K562 (cell line): ENCODE measurements at regions not wholly inside any gene's neighbourhood (a gene's known extent, or its start where the extent isn't known, plus 50 kb on each side); places are given as distances from the start of the nearest gene placed in this dataset.

Source experiments
- TF ChIP-seq, protein P1 (sequence below): sonication (generic); formaldehyde crosslinking; IDR thresholded peaks from 2 replicates; pipeline ENCODE4 v1.8.0; 2022; ENCODE audit warnings: mild to moderate bottlenecking, missing genetic modification reagents, borderline replicate concordance
- TF ChIP-seq, protein P2 (sequence below): sonication (generic); formaldehyde crosslinking; IDR thresholded peaks from 2 replicates; pipeline ENCODE4 v1.8.1; 2023; ENCODE audit warnings: mild to moderate bottlenecking, missing genetic modification reagents

DNA sequence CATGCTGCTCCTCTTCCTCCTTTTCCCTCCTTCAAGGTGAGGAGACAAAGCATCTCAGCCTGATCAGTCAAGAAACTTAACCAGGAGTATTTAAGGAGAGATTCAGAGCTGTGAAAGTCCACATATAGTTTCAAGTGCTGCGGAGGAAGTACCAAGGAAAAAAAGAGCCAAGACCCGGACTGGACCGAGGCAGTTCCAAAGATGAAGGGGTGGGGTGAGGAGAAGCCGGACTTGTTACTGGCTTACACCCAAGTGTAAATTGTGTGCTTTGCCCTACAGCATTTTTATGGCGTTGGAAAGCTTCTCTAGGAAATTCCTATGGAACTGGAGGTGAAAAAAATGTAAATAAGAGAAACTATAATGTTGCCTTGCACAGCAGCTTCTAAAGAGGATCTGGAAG is 263.1 kb downstream of the GRIN2B start:
- TF ChIP-seq, protein P1, sequence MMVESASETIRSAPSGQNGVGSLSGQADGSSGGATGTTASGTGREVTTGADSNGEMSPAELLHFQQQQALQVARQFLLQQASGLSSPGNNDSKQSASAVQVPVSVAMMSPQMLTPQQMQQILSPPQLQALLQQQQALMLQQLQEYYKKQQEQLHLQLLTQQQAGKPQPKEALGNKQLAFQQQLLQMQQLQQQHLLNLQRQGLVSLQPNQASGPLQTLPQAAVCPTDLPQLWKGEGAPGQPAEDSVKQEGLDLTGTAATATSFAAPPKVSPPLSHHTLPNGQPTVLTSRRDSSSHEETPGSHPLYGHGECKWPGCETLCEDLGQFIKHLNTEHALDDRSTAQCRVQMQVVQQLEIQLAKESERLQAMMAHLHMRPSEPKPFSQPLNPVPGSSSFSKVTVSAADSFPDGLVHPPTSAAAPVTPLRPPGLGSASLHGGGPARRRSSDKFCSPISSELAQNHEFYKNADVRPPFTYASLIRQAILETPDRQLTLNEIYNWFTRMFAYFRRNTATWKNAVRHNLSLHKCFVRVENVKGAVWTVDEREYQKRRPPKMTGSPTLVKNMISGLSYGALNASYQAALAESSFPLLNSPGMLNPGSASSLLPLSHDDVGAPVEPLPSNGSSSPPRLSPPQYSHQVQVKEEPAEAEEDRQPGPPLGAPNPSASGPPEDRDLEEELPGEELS: no peak
- TF ChIP-seq, protein P2, sequence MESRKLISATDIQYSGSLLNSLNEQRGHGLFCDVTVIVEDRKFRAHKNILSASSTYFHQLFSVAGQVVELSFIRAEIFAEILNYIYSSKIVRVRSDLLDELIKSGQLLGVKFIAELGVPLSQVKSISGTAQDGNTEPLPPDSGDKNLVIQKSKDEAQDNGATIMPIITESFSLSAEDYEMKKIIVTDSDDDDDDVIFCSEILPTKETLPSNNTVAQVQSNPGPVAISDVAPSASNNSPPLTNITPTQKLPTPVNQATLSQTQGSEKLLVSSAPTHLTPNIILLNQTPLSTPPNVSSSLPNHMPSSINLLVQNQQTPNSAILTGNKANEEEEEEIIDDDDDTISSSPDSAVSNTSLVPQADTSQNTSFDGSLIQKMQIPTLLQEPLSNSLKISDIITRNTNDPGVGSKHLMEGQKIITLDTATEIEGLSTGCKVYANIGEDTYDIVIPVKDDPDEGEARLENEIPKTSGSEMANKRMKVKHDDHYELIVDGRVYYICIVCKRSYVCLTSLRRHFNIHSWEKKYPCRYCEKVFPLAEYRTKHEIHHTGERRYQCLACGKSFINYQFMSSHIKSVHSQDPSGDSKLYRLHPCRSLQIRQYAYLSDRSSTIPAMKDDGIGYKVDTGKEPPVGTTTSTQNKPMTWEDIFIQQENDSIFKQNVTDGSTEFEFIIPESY (CRISPR knock-in tag): no peak
